ENCODE measurements at regions not wholly inside any gene's neighbourhood (a gene's known extent, or its start where the extent isn't known, plus 50 kb on each side); places are given as distances from the start of the nearest gene placed in this dataset.

- TF ChIP-seq HNRNPH1 (optimal IDR thresholded peaks at IDR 0.05; ENCODE audit: low read depth, low read length) (no peak), HNRNPUL1 (IDR thresholded peaks at IDR 0.05; ENCODE audit: low read depth, low read length) (no peak), LCORL (IDR thresholded peaks at IDR 0.05) (no peak), LCORL (CRISPR knock-in tag; IDR thresholded peaks at IDR 0.05) (no peak)
- TF ChIP-seq, protein P1, sequence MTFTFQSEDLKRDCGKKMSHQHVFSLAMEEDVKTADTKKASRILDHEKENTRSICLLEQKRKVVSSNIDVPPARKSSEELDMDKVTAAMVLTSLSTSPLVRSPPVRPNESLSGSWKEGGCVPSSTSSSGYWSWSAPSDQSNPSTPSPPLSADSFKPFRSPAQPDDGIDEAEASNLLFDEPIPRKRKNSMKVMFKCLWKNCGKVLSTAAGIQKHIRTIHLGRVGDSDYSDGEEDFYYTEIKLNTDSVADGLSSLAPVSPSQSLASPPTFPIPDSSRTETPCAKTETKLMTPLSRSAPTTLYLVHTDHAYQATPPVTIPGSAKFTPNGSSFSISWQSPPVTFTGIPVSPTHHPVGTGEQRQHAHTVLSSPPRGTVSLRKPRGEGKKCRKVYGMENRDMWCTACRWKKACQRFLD (CRISPR knock-in tag; IDR thresholded peaks at IDR 0.05; ENCODE audit: borderline replicate concordance) = no peak
Observed at GRCh38 chr7:106583706-106584690, 77.0 kb downstream of the CCDC71L start (continued).

GRCh38 chr7:106583100-106583499 is 77.9 kb downstream of the CCDC71L start:
- H3K4me2 ChIP-seq (ENCODE audit: low read depth, low read length) = no peak overlapping the region
- FAIRE-seq (no peak), ATAC-seq (no peak), DNase-seq (ENCODE audit: low spot score) (no peak)
- no peak overlapping the region for H2AFZ ChIP-seq (ENCODE audit: low read length)
- 27% methylated on average over 2 of the region's 2 CpGs for WGBS (ENCODE audit: low lambda C conversion rate)
- no peaks in the 10 kb centered on the region for H3K36me3 ChIP-seq (replicated peaks in 1 of 2; ENCODE audit: control insufficient read depth in 1 of 2, insufficient read depth in 2 of 2, low read length in 2 of 2)
- in situ Hi-C loops (cut with HindIII; ENCODE audit: extremely low pct_ligation_motif_present, low pct_unique_long_range_greater_than_20kb) (no loop called here), intact Hi-C loops (cut with micrococcal nuclease; ENCODE audit: unreplicated experiment) (no loop called here)
- ChIA-PET POLR2A (no interaction called here), CTCF (ENCODE audit: low intra/inter-chr PET ratio, low total read pairs) (no interaction called here)
- no peaks in the 10 kb centered on the region for H3K9me3 ChIP-seq (ENCODE audit: low read length)
- H3K4me3 ChIP-seq (replicated peaks in 1 of 3; ENCODE audit: insufficient read depth in 1 of 3, low read depth in 2 of 3, low read length in 3 of 3) = no peak overlapping the region
- H4K20me1 ChIP-seq (ENCODE audit: insufficient read depth, low read length) = no peaks in the 10 kb centered on the region
- TF ChIP-seq CREB1 (IDR thresholded peaks at IDR 0.05) = peak; percentile 94
- TF ChIP-seq CREB1 (CRISPR knock-in tag; IDR thresholded peaks at IDR 0.05) = no peak
- no peak for TF ChIP-seq HHEX (CRISPR knock-in tag; IDR thresholded peaks at IDR 0.05)
- TF ChIP-seq ATF7 (IDR thresholded peaks at IDR 0.05) = peak; percentile 95
- TF ChIP-seq ATF7 (CRISPR knock-in tag; IDR thresholded peaks at IDR 0.05) = no peak
- H3K4me1 ChIP-seq (ENCODE audit: insufficient read depth, low read length) = no peaks in the 10 kb centered on the region
- H3K27ac ChIP-seq (ENCODE audit: extremely low read length, insufficient read depth, low read length) = no peak overlapping the region
- no peak overlapping the region for H3K9ac ChIP-seq (ENCODE audit: insufficient read depth, low read depth, low read length)
- BruUV-seq (replicated peaks) = no TSS peak
- H3K27me3 ChIP-seq (ENCODE audit: control insufficient read depth in 1 of 2, insufficient read depth in 2 of 2, low read length in 2 of 2) = no peaks in the 10 kb centered on the region
- no peaks in the 10 kb centered on the region for H3K79me2 ChIP-seq (ENCODE audit: insufficient read depth, low read length)

Data from HepG2 (cell line).